C1 segment of cervical spinal cord (tissue), 14 donors: ENCODE measurements at regions not wholly inside any gene's neighbourhood (a gene's known extent, or its start where the extent isn't known, plus 50 kb on each side); places are given as distances from the start of the nearest gene placed in this dataset.

Experiments
- DNase-seq, 14 donors: peaks; one replicate each; lab custom pipeline; 2025; lab: John Stamatoyannopoulos, UW

- no peak for DNase-seq
These were observed 775.8 kb downstream of the EFNA5 start for GRCh38 chr5:106894964-106895363.

GRCh38 chr5:106882035-106882434, 788.7 kb downstream of the EFNA5 start:
- no peak for DNase-seq

- no peak for DNase-seq
These were observed 790.1 kb downstream of the EFNA5 start for GRCh38 chr5:106880656-106881055.

GRCh38 chr5:106877881-106878280, 792.9 kb downstream of the EFNA5 start:
- DNase-seq, result no peak

- no peak for DNase-seq
These were observed 794.0 kb downstream of the EFNA5 start for GRCh38 chr5:106876665-106877194.

- no peak for DNase-seq
These were observed 794.5 kb downstream of the EFNA5 start for GRCh38 chr5:106876298-106876622.

- DNase-seq, result peak in 2 of 14 donors; percentile 8 to 9
These were observed 795.0 kb downstream of the EFNA5 start for GRCh38 chr5:106875591-106876297.

- no peak for DNase-seq
These were observed 795.8 kb downstream of the EFNA5 start for GRCh38 chr5:106874974-106875373.

- DNase-seq, result no peak
These were observed 796.2 kb downstream of the EFNA5 start for GRCh38 chr5:106874531-106874930.

GRCh38 chr5:106873568-106873967, 797.2 kb downstream of the EFNA5 start:
- DNase-seq, result no peak

GRCh38 chr5:106865279-106865678, 805.5 kb downstream of the EFNA5 start:
- no peak for DNase-seq

- DNase-seq, result no peak
These were observed 808.1 kb downstream of the EFNA5 start for GRCh38 chr5:106862450-106863193.

GRCh38 chr5:106860398-106861044, 810.2 kb downstream of the EFNA5 start:
- DNase-seq, result no peak

- DNase-seq, result no peak
These were observed 812.1 kb downstream of the EFNA5 start for GRCh38 chr5:106858616-106859015.

- DNase-seq, result no peak
These were observed 815.8 kb downstream of the EFNA5 start for GRCh38 chr5:106854922-106855321.

- DNase-seq, result no peak
These were observed 816.5 kb downstream of the EFNA5 start for GRCh38 chr5:106854105-106854687.

- no peak for DNase-seq
These were observed 817.5 kb downstream of the EFNA5 start for GRCh38 chr5:106853266-106853665.

- DNase-seq, result no peak
These were observed 821.5 kb downstream of the EFNA5 start for GRCh38 chr5:106849266-106849665.

GRCh38 chr5:106843812-106844416, 826.8 kb downstream of the EFNA5 start:
- DNase-seq, result no peak

- DNase-seq, result no peak
These were observed 837.2 kb downstream of the EFNA5 start for GRCh38 chr5:106833517-106833916.

- no peak for DNase-seq
These were observed 843.7 kb downstream of the EFNA5 start for GRCh38 chr5:106827061-106827460.

GRCh38 chr5:106825374-106825773, 845.4 kb downstream of the EFNA5 start:
- DNase-seq, result no peak
